Neural progenitor cell (in vitro differentiated cells): ENCODE measurements at regions not wholly inside any gene's neighbourhood (a gene's known extent, or its start where the extent isn't known, plus 50 kb on each side); places are given as distances from the start of the nearest gene placed in this dataset.

Experiments
- DNase-seq: peaks from one replicate; pipeline ENCODE4 v3.0.0-alpha.2; 2016; ENCODE audit warnings: low spot score
- H2AFZ ChIP-seq: fragments of 200-600 bp; sonication (generic); replicated peaks from 2 replicates; pipeline ENCODE4 v1.6.1; 2016; ENCODE audit warnings: antibody characterized with exemption
- H3F3A ChIP-seq: fragments of 200-600 bp; sonication (generic); 2 replicates; pipeline ENCODE4 v1.6.1; 2016; ENCODE audit warnings: antibody characterized with exemption, low read depth
- H3K27ac ChIP-seq: fragments of 200-600 bp; sonication (generic); 2 replicates; pipeline ENCODE4 v1.5.1; 2016; ENCODE audit warnings: mild to moderate bottlenecking
- H3K27me3 ChIP-seq: fragments of 200-600 bp; sonication (generic); 2 replicates; pipeline ENCODE4 v1.6.1; 2016; ENCODE audit warnings: mild to moderate bottlenecking, moderate library complexity
- H3K36me3 ChIP-seq: fragments of 200-600 bp; sonication (generic); 2 replicates; pipeline ENCODE4 v1.5.1; 2016
- H3K4me1 ChIP-seq: fragments of 200-600 bp; sonication (generic); 2 replicates; pipeline ENCODE4 v1.6.1; 2016; ENCODE audit warnings: mixed run types
- H3K4me2 ChIP-seq: fragments of 200-600 bp; sonication (generic); 2 replicates; pipeline ENCODE4 v1.6.1; 2016
- H3K4me3 ChIP-seq: fragments of 200-600 bp; sonication (generic); 2 replicates; pipeline ENCODE4 v1.5.1; 2016
- H3K79me2 ChIP-seq: fragments of 200-600 bp; sonication (generic); 2 replicates; pipeline ENCODE4 v1.6.1; 2016; ENCODE audit warnings: low read depth
- H3K9ac ChIP-seq: fragments of 200-600 bp; sonication (generic); 2 replicates; pipeline ENCODE4 v1.6.1; 2016
- H3K9me3 ChIP-seq: fragments of 200-600 bp; sonication (generic); 2 replicates; pipeline ENCODE4 v1.5.1; 2016; ENCODE audit warnings: low read depth
- H4K20me1 ChIP-seq: fragments of 200-600 bp; sonication (generic); 2 replicates; pipeline ENCODE4 v1.6.1; 2016; ENCODE audit warnings: low read depth
- H3K27ac Mint-ChIP-seq: 3 replicates; pipeline ENCODE4 v1.8.0; 2021; ENCODE audit warnings: mixed read lengths
- H3K27me3 Mint-ChIP-seq: 2 replicates; pipeline ENCODE4 v1.8.0; 2022; ENCODE audit warnings: low read depth, mild to moderate bottlenecking, inconsistent platforms, moderate library complexity, mixed read lengths; ENCODE audit not compliant: insufficient read depth
- H3K36me3 Mint-ChIP-seq: 3 replicates; pipeline ENCODE4 v1.8.0; 2021; ENCODE audit warnings: mixed read lengths
- H3K4me1 Mint-ChIP-seq: 3 replicates; pipeline ENCODE4 v1.8.0; 2021; ENCODE audit warnings: mixed read lengths
- H3K4me3 Mint-ChIP-seq: 3 replicates; pipeline ENCODE4 v1.8.0; 2021; ENCODE audit warnings: mild to moderate bottlenecking, moderate library complexity, mixed read lengths
- H3K9me3 Mint-ChIP-seq: 3 replicates; pipeline ENCODE4 v1.8.0; 2020; ENCODE audit warnings: mixed read lengths
- EZH2 ChIP-seq: fragments of 200-600 bp; sonication (generic); IDR thresholded peaks from 2 replicates; pipeline ENCODE4 v1.6.1; 2017; ENCODE audit warnings: antibody characterized with exemption, mild to moderate bottlenecking, moderate library complexity
- EZH2phosphoT487 ChIP-seq: fragments of 200-600 bp; sonication (generic); IDR thresholded peaks from 2 replicates; pipeline ENCODE4 v1.6.1; 2017; ENCODE audit warnings: antibody characterized with exemption
- TF ChIP-seq, protein P1 (sequence below): fragments of 200-600 bp; sonication (generic); IDR thresholded peaks from 2 replicates; pipeline ENCODE4 v1.5.1; 2017; ENCODE audit warnings: antibody characterized with exemption, mild to moderate bottlenecking

DNA sequence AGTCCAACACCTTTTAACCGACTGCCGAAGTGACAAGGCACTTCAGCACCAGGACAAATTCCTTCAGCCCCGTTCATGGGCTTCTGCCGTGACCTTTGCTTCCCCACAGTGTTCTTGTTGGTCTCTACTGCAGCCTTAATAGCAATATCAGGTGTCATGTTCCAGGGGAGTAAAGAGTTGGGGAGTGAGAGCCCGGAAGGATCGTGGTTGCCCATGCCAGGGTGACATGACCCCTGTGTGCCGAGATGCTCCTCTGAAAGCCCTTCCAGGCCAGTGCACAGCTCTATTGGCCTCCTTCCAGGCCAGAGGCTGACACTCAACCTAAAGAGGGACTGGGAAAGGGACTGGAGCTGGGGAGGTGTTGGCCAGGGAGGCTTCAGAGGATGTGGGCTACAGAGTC lies 279.2 kb downstream of the CYRIA start:
- H3K4me1 Mint-ChIP-seq, result peaks cover 7% of the 10 kb centered on the region
- no peaks in the 10 kb centered on the region for H3K9me3 Mint-ChIP-seq
- no peaks in the 10 kb centered on the region for H3F3A ChIP-seq
- H3K27me3 ChIP-seq, result no peaks in the 10 kb centered on the region
- TF ChIP-seq EZH2phosphoT487, result no peak
- no peak for TF ChIP-seq EZH2
- TF ChIP-seq, protein P1, sequence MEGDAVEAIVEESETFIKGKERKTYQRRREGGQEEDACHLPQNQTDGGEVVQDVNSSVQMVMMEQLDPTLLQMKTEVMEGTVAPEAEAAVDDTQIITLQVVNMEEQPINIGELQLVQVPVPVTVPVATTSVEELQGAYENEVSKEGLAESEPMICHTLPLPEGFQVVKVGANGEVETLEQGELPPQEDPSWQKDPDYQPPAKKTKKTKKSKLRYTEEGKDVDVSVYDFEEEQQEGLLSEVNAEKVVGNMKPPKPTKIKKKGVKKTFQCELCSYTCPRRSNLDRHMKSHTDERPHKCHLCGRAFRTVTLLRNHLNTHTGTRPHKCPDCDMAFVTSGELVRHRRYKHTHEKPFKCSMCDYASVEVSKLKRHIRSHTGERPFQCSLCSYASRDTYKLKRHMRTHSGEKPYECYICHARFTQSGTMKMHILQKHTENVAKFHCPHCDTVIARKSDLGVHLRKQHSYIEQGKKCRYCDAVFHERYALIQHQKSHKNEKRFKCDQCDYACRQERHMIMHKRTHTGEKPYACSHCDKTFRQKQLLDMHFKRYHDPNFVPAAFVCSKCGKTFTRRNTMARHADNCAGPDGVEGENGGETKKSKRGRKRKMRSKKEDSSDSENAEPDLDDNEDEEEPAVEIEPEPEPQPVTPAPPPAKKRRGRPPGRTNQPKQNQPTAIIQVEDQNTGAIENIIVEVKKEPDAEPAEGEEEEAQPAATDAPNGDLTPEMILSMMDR, result no peak
- H2AFZ ChIP-seq, result no peak overlapping the region
- H3K27me3 Mint-ChIP-seq, result no peaks in the 10 kb centered on the region
- H3K36me3 Mint-ChIP-seq, result no peaks in the 10 kb centered on the region
- no peak for DNase-seq
- no peaks in the 10 kb centered on the region for H3K36me3 ChIP-seq
- no peaks in the 10 kb centered on the region for H3K79me2 ChIP-seq
- H3K4me3 ChIP-seq, result no peak overlapping the region
- H3K27ac ChIP-seq, result no peak overlapping the region
- H3K9ac ChIP-seq, result no peak overlapping the region
- no peak overlapping the region for H3K4me3 Mint-ChIP-seq
- peaks cover 10% of the 10 kb centered on the region for H3K4me1 ChIP-seq
- no peak overlapping the region for H3K4me2 ChIP-seq
- H4K20me1 ChIP-seq, result no peaks in the 10 kb centered on the region
- H3K9me3 ChIP-seq, result no peaks in the 10 kb centered on the region
- no peak overlapping the region for H3K27ac Mint-ChIP-seq

DNA sequence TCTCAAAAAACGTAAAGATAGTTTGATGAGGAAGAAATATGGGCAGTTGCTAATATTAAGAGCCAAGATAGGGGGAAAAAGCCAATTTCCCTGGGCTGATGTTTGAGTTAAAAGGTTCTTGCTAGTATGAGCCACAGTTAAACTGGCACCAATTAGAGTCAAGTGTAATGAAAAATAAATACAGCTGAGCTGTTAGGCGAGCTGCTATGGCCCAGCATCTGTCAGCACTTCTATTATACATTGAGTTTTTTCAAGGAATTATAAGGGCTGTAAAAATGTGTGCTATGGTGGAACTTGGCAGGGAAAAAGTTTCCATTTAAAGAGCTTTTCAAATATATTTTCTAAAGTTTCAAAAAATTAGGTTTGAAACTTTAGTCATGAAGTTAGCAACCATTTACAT lies 279.6 kb downstream of the CYRIA start:
- Histone ChIP-seq H3K9ac (no peak overlapping the region), H3K9me3 (no peaks in the 10 kb centered on the region), H3K4me2 (no peak overlapping the region), H3K27me3 (no peaks in the 10 kb centered on the region), H4K20me1 (no peaks in the 10 kb centered on the region), H3K4me1 (peaks cover 10% of the 10 kb centered on the region), H2AFZ (no peak overlapping the region), H3K36me3 (no peaks in the 10 kb centered on the region), H3K27ac (no peak overlapping the region), H3K79me2 (no peaks in the 10 kb centered on the region), H3K4me3 (no peak overlapping the region), H3F3A (no peaks in the 10 kb centered on the region)
- Mint-ChIP-seq H3K4me3 (no peak overlapping the region), H3K36me3 (no peaks in the 10 kb centered on the region), H3K27me3 (no peaks in the 10 kb centered on the region), H3K27ac (no peak overlapping the region), H3K4me1 (peaks cover 7% of the 10 kb centered on the region), H3K9me3 (no peaks in the 10 kb centered on the region)
- no peak for DNase-seq
- TF ChIP-seq EZH2, result no peak
- TF ChIP-seq EZH2phosphoT487, result no peak
- TF ChIP-seq, protein P1, result no peak

DNA sequence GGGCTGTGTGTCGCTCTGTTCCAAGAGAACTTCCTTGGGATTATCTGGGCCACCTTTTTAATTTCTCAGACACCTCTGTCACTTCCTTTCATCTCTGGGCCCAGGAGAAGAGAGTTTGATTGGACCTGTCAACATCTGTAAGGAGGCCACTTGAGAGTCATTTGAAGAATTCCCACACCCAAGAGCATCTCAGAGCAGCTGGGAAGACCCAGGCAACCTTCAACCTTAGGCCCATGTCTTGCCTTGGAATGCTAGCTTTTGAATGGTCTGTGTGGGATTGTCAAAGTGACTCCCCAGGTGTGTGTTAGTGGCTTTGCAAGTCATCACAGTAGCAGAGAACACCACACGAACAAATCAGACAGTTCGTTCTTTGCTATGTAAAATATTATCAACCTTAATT lies 280.3 kb downstream of the CYRIA start:
- no peak overlapping the region for H3K4me2 ChIP-seq
- no peaks in the 10 kb centered on the region for H3F3A ChIP-seq
- H3K4me3 ChIP-seq, result no peak overlapping the region
- H3K4me1 ChIP-seq, result peaks cover 10% of the 10 kb centered on the region
- no peaks in the 10 kb centered on the region for H4K20me1 ChIP-seq
- H3K4me3 Mint-ChIP-seq, result no peak overlapping the region
- H3K9me3 ChIP-seq, result no peaks in the 10 kb centered on the region
- H3K4me1 Mint-ChIP-seq, result peaks cover 7% of the 10 kb centered on the region
- H3K27me3 ChIP-seq, result no peaks in the 10 kb centered on the region
- no peaks in the 10 kb centered on the region for H3K79me2 ChIP-seq
- H3K36me3 ChIP-seq, result no peaks in the 10 kb centered on the region
- H3K36me3 Mint-ChIP-seq, result no peaks in the 10 kb centered on the region
- no peak overlapping the region for H3K27ac Mint-ChIP-seq
- DNase-seq, result no peak
- no peak for TF ChIP-seq EZH2
- no peak for TF ChIP-seq EZH2phosphoT487
- TF ChIP-seq, protein P1, result no peak
- no peak overlapping the region for H3K27ac ChIP-seq
- no peaks in the 10 kb centered on the region for H3K27me3 Mint-ChIP-seq
- H3K9ac ChIP-seq, result no peak overlapping the region
- no peak overlapping the region for H2AFZ ChIP-seq
- H3K9me3 Mint-ChIP-seq, result no peaks in the 10 kb centered on the region

DNA sequence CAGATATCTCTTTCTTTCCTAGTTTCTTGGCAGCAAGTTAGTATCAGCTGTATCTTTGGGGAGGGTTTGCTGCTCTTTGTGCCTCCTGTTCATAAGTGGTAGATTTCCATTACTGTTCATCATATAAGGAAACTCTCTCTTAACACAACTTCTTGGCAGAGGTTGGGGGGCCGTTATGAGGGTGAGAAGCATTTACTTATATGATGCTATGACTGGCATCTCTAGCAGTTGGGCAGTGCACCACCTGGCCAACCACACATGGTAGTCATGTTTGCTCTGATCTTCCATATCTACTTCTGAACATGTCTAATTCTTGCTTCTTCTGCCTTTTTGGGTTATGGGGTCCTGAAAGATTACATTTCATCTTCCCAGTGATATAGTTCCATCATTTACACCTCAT lies 282.2 kb downstream of the CYRIA start:
- Histone ChIP-seq H3K27ac (no peak overlapping the region), H3K4me3 (no peak overlapping the region), H3K9ac (no peak overlapping the region), H3K36me3 (no peaks in the 10 kb centered on the region), H3K9me3 (no peaks in the 10 kb centered on the region), H3K4me2 (no peak overlapping the region), H3K79me2 (no peaks in the 10 kb centered on the region), H3K27me3 (no peaks in the 10 kb centered on the region), H2AFZ (no peak overlapping the region), H4K20me1 (no peaks in the 10 kb centered on the region), H3K4me1 (peaks cover 10% of the 10 kb centered on the region), H3F3A (no peaks in the 10 kb centered on the region)
- Mint-ChIP-seq H3K9me3 (no peaks in the 10 kb centered on the region), H3K4me1 (peaks cover 7% of the 10 kb centered on the region), H3K4me3 (no peak overlapping the region), H3K36me3 (no peaks in the 10 kb centered on the region), H3K27me3 (no peaks in the 10 kb centered on the region), H3K27ac (no peak overlapping the region)
- no peak for DNase-seq
- TF ChIP-seq, protein P1, result no peak
- no peak for TF ChIP-seq EZH2phosphoT487
- no peak for TF ChIP-seq EZH2
